ENCODE measurements at regions not wholly inside any gene's neighbourhood (a gene's known extent, or its start where the extent isn't known, plus 50 kb on each side); places are given as distances from the start of the nearest gene placed in this dataset.

GRCh38 chr1:222358100-222358499, 189.8 kb downstream of the HHIPL2 start:
- ChIA-PET CTCF (no interaction called here), POLR2A (no interaction called here)
- no peak overlapping the region for H3K27ac ChIP-seq (ENCODE audit: extremely low read depth, low read depth, low read length)

More at GRCh38 chr1:222358100-222358499, 189.8 kb downstream of the HHIPL2 start:
- TF ChIP-seq IKZF3 (tag by site-specific recombination; IDR thresholded peaks at IDR 0.05) (no peak), PATZ1 (tag by site-specific recombination; IDR thresholded peaks at IDR 0.05) (no peak), BCL6B (tag by site-specific recombination; IDR thresholded peaks at IDR 0.05) (no peak), ZNF221 (tag by site-specific recombination; IDR thresholded peaks at IDR 0.05; ENCODE audit: borderline replicate concordance) (no peak), FEZF1 (tag by site-specific recombination; IDR thresholded peaks at IDR 0.05) (no peak), ZNF18 (tag by site-specific recombination; IDR thresholded peaks at IDR 0.05) (no peak), ZNF2 (tag by site-specific recombination; IDR thresholded peaks at IDR 0.05) (no peak), INSM2 (tag by site-specific recombination; IDR thresholded peaks at IDR 0.05) (no peak), HOXC10 (CRISPR knock-in tag; IDR thresholded peaks at IDR 0.05) (no peak), MYNN (tag by site-specific recombination; IDR thresholded peaks at IDR 0.05; ENCODE audit: borderline replicate concordance) (no peak), REPIN1 (tag by site-specific recombination; IDR thresholded peaks at IDR 0.05; ENCODE audit: low read depth) (no peak), TRIM28 (IDR thresholded peaks at IDR 0.05; ENCODE audit: borderline replicate concordance, low read length) (no peak), ZNF398 (tag by site-specific recombination; IDR thresholded peaks at IDR 0.05) (no peak), HOXA7 (CRISPR knock-in tag; IDR thresholded peaks at IDR 0.05; ENCODE audit: borderline replicate concordance) (no peak), ZNF341 (tag by site-specific recombination; IDR thresholded peaks at IDR 0.05; ENCODE audit: low read depth) (no peak)
- no peaks in the 10 kb centered on the region for H3K4me1 ChIP-seq (ENCODE audit: control insufficient read depth, insufficient read depth, low read length)
- H3K36me3 ChIP-seq (ENCODE audit: control insufficient read depth in 2 of 2, insufficient read depth in 1 of 2, low read length in 2 of 2) = no peaks in the 10 kb centered on the region
- no peaks in the 10 kb centered on the region for H3K9me3 ChIP-seq (ENCODE audit: control insufficient read depth, insufficient read depth, low read depth, low read length)
- H3K4me3 ChIP-seq (ENCODE audit: low read depth, low read length) = no peak overlapping the region

All from HEK293 (cell line).